Astrocyte (in vitro differentiated cells and primary cell): ENCODE measurements at regions not wholly inside any gene's neighbourhood (a gene's known extent, or its start where the extent isn't known, plus 50 kb on each side); places are given as distances from the start of the nearest gene placed in this dataset.

Source experiments
- EZH2 ChIP-seq: IDR thresholded peaks from 2 replicates; pipeline ENCODE4 v1.6.1; 2012; ENCODE audit warnings: mild to moderate bottlenecking, low read length, inconsistent platforms; ENCODE audit not compliant: insufficient read depth
- TF ChIP-seq, protein P1 (sequence below): IDR thresholded peaks from 2 replicates; pipeline ENCODE4 v1.5.1; 2011; ENCODE audit warnings: low read depth, mild to moderate bottlenecking, inconsistent platforms, low read length, moderate library complexity; ENCODE audit not compliant: insufficient read depth

DNA sequence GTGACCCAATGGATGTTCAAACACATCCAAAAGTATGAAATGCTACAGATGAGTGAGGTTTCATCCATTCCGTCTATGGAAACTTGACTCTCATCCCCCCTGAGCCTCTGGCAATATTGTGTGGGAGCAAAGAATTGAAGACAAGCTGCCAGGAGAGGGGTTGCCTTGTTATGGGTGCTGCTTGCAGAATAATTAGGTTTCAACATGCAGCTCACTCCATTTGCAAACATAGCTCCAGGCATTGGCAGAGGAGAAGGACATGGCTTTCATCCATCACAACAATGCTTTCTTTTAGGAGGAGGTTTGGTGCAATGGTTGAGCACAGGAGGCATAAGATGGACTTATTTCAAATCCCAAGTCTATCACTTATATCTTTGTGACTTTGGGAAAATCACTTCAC is 220.7 kb upstream of the SRRM4 start:
- TF ChIP-seq, protein P1, sequence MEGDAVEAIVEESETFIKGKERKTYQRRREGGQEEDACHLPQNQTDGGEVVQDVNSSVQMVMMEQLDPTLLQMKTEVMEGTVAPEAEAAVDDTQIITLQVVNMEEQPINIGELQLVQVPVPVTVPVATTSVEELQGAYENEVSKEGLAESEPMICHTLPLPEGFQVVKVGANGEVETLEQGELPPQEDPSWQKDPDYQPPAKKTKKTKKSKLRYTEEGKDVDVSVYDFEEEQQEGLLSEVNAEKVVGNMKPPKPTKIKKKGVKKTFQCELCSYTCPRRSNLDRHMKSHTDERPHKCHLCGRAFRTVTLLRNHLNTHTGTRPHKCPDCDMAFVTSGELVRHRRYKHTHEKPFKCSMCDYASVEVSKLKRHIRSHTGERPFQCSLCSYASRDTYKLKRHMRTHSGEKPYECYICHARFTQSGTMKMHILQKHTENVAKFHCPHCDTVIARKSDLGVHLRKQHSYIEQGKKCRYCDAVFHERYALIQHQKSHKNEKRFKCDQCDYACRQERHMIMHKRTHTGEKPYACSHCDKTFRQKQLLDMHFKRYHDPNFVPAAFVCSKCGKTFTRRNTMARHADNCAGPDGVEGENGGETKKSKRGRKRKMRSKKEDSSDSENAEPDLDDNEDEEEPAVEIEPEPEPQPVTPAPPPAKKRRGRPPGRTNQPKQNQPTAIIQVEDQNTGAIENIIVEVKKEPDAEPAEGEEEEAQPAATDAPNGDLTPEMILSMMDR = no peak
- no peak for TF ChIP-seq EZH2
